BLaER1 (cell line): ENCODE measurements at regions not wholly inside any gene's neighbourhood (a gene's known extent, or its start where the extent isn't known, plus 50 kb on each side); places are given as distances from the start of the nearest gene placed in this dataset.

Source experiments
- H3K27ac ChIP-seq: shearing (Covaris generic); formaldehyde crosslinking; 2 replicates; pipeline ENCODE4 v1.8.1; 2022
- H3K27me3 ChIP-seq: shearing (Covaris generic); formaldehyde crosslinking; 2 replicates; pipeline ENCODE4 v1.8.1; 2022
- H3K36me3 ChIP-seq: shearing (Covaris generic); formaldehyde crosslinking; 2 replicates; pipeline ENCODE4 v1.8.1; 2022
- H3K4me1 ChIP-seq: shearing (Covaris generic); formaldehyde crosslinking; 2 replicates; pipeline ENCODE4 v1.8.1; 2022
- H3K4me2 ChIP-seq: shearing (Covaris generic); formaldehyde crosslinking; 2 replicates; pipeline ENCODE4 v1.8.1; 2022
- H3K4me3 ChIP-seq: shearing (Covaris generic); formaldehyde crosslinking; 2 replicates; pipeline ENCODE4 v1.8.1; 2022
- H3K9ac ChIP-seq: shearing (Covaris generic); formaldehyde crosslinking; 2 replicates; pipeline ENCODE4 v1.8.1; 2022
- H3K9me3 ChIP-seq: shearing (Covaris generic); formaldehyde crosslinking; 2 replicates; pipeline ENCODE4 v1.8.1; 2022
- H4K20me1 ChIP-seq: shearing (Covaris generic); formaldehyde crosslinking; 2 replicates; pipeline ENCODE4 v1.8.1; 2022
- Cebpa-rat ChIP-seq: shearing (Covaris generic); IDR thresholded peaks from 2 replicates; pipeline ENCODE4 v1.8.1; 2022

DNA sequence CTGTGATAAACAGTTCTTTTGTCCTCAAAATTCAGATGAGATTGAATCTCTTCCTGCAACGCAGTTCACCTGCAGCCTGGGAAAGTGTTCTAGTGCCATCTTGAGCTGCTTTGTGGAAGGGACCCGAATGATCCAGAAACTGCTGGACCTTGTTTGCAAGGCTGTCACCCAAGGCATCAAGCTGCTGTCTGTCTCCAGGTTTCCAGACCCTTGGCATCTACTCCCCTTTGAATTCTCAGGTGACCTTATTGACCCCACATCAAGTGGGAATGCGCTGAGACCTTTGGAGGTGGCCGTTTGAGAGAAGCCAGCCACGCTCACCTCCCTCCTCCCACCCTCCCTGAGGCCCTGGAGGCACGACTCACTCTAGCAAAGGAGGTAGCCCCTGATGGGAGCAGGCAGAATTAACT, 112.5 kb downstream of the EDN3 start:
- Histone ChIP-seq H3K36me3 (no peaks in the 10 kb centered on the region), H3K27me3 (no peaks in the 10 kb centered on the region), H3K4me3 (no peak overlapping the region), H3K9ac (no peak overlapping the region; the same call in 1 of the 2 replicates), H3K4me2 (no peak overlapping the region), H3K9me3 (no peaks in the 10 kb centered on the region), H3K27ac (no peak overlapping the region), H4K20me1 (no peaks in the 10 kb centered on the region), H3K4me1 (no peaks in the 10 kb centered on the region)
- no peak for TF ChIP-seq Cebpa-rat

- Histone ChIP-seq H3K27me3 (no peaks in the 10 kb centered on the region), H3K4me3 (no peak overlapping the region), H3K4me2 (no peak overlapping the region), H3K9me3 (no peaks in the 10 kb centered on the region), H3K27ac (no peak overlapping the region), H3K9ac (no peak overlapping the region; the same call in 1 of the 2 replicates), H3K4me1 (no peaks in the 10 kb centered on the region), H3K36me3 (no peaks in the 10 kb centered on the region), H4K20me1 (no peaks in the 10 kb centered on the region)
- no peak for TF ChIP-seq Cebpa-rat
These were observed 113.0 kb downstream of the EDN3 start for GRCh38 chr20:59413326-59413865.

DNA sequence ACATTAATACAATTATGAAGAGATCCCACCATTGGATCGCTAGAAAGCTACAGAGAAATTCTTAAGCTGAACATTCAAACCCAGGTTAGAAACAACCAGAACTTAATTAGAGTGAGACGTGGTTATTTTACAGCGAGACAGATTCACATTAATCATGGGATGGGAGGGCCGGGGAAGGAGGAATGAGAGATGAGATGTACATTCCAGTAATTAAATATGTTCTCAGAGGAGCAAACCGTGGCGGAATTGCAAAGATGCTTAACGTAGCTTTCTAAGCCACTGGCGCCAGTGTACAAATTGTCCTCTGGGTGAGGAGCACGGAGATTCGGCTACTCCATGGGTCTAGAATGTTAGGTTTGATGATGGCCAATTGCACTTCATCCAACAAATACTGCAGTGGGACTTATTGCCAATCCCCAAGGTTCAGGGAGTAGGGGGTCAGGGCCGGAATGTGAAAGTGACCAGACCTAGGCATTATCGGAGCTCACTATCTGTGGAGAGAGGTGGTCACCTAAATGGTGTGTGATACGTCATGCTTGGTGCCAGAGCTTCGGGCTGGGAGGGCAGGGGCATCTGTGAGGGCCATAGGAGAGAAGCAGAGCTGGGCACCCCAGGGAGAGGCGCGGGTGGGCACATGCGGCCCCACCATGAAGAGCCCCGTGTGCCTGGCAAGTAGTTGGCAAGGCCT, 114.7 kb downstream of the EDN3 start:
- no peak overlapping the region for H3K9ac ChIP-seq
- no peaks in the 10 kb centered on the region for H3K36me3 ChIP-seq
- no peak overlapping the region for H3K4me3 ChIP-seq
- no peak overlapping the region for H3K4me2 ChIP-seq
- no peaks in the 10 kb centered on the region for H3K27me3 ChIP-seq
- TF ChIP-seq Cebpa-rat = no peak
- H3K27ac ChIP-seq = no peak overlapping the region
- no peaks in the 10 kb centered on the region for H4K20me1 ChIP-seq
- H3K4me1 ChIP-seq = no peaks in the 10 kb centered on the region
- no peaks in the 10 kb centered on the region for H3K9me3 ChIP-seq

DNA sequence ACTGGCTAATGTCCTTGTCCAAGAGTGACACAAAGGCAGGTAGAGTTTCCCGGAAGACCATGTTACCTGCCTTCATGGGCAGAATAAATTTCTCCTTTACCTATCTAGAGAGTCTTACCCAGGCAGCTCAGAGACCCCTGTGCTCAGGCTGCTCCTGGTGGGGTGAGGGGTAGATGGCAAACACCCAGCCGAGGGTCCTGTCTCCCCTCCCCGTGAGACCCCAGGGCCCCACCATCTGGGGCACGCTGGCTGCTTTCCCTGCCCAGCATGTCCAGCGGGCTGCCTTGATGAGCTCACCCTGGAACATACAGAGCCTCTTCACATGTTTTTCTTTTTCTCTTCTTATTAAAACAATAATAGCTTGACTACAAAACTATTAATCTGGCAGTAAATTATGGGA, 116.5 kb downstream of the EDN3 start:
- Histone ChIP-seq H4K20me1 (no peaks in the 10 kb centered on the region), H3K27me3 (no peaks in the 10 kb centered on the region), H3K4me2 (no peak overlapping the region), H3K4me1 (no peaks in the 10 kb centered on the region), H3K36me3 (no peaks in the 10 kb centered on the region), H3K9ac (no peak overlapping the region), H3K4me3 (no peak overlapping the region), H3K9me3 (no peaks in the 10 kb centered on the region), H3K27ac (no peak overlapping the region)
- TF ChIP-seq Cebpa-rat = no peak

- H3K4me2 ChIP-seq = no peak overlapping the region
- H3K4me3 ChIP-seq = no peak overlapping the region
- H3K27ac ChIP-seq = no peak overlapping the region
- TF ChIP-seq Cebpa-rat = no peak
- H3K36me3 ChIP-seq = no peaks in the 10 kb centered on the region
- no peaks in the 10 kb centered on the region for H3K9me3 ChIP-seq
- H3K4me1 ChIP-seq = no peaks in the 10 kb centered on the region
- H4K20me1 ChIP-seq = no peaks in the 10 kb centered on the region
- no peaks in the 10 kb centered on the region for H3K27me3 ChIP-seq
- no peak overlapping the region for H3K9ac ChIP-seq
These were observed 120.7 kb downstream of the EDN3 start for GRCh38 chr20:59421089-59421488.

- H3K27ac ChIP-seq = no peak overlapping the region
- no peaks in the 10 kb centered on the region for H3K4me1 ChIP-seq
- no peak overlapping the region for H3K9ac ChIP-seq
- H4K20me1 ChIP-seq = no peaks in the 10 kb centered on the region
- no peak for TF ChIP-seq Cebpa-rat
- no peaks in the 10 kb centered on the region for H3K27me3 ChIP-seq
- H3K4me3 ChIP-seq = no peak overlapping the region
- no peaks in the 10 kb centered on the region for H3K36me3 ChIP-seq
- no peaks in the 10 kb centered on the region for H3K9me3 ChIP-seq
- no peak overlapping the region for H3K4me2 ChIP-seq
These were observed 121.7 kb downstream of the EDN3 start for GRCh38 chr20:59421920-59422637.

DNA sequence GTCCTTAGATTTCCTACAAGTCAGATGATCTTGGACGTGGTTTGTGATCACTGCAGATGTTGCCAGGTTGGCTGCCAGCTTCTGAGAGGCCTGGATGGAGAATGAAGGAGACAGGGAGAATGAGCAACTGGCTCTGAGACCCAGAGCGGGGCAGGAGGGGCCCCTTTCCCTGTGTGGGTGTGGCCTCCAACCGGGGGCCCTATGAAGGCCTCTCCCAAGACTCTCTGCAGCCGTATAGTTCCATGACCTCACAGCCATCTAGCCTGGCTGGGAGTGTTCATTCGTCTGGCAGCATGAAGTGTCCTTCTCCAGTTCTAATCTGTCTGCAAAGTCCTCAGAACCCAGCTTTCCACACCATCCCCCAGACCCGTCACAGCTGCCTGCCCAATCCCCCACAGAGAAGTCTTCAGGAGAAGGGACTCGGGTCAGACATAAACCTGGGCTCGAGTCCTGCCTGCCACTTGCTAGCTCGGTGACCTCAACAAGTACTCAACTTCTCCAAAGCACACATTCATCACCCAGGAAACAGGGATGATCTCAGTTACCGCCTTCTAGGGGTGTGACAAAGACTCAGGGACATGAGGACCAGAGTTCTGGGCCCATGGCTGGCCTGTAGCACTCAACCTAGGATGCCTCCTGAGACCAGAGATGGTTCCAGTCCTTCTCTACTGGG, 122.6 kb downstream of the EDN3 start:
- no peak overlapping the region for H3K4me3 ChIP-seq
- no peaks in the 10 kb centered on the region for H3K4me1 ChIP-seq
- H3K9ac ChIP-seq = no peak overlapping the region
- H3K9me3 ChIP-seq = no peaks in the 10 kb centered on the region
- no peak overlapping the region for H3K4me2 ChIP-seq
- H3K27ac ChIP-seq = no peak overlapping the region
- H3K27me3 ChIP-seq = no peaks in the 10 kb centered on the region
- no peaks in the 10 kb centered on the region for H4K20me1 ChIP-seq
- TF ChIP-seq Cebpa-rat = no peak
- H3K36me3 ChIP-seq = no peaks in the 10 kb centered on the region

GRCh38 chr20:59424976-59425375, 124.6 kb downstream of the EDN3 start:
- Histone ChIP-seq H3K4me1 (0 out of 2 replicates have a peak, but pooled peaks cover 10% of the 10 kb centered on the region), H3K9me3 (no peaks in the 10 kb centered on the region), H3K4me2 (no peak overlapping the region), H3K36me3 (no peaks in the 10 kb centered on the region), H3K27me3 (no peaks in the 10 kb centered on the region), H3K27ac (no peak overlapping the region), H4K20me1 (no peaks in the 10 kb centered on the region), H3K4me3 (no peak overlapping the region), H3K9ac (no peak overlapping the region)
- no peak for TF ChIP-seq Cebpa-rat

DNA sequence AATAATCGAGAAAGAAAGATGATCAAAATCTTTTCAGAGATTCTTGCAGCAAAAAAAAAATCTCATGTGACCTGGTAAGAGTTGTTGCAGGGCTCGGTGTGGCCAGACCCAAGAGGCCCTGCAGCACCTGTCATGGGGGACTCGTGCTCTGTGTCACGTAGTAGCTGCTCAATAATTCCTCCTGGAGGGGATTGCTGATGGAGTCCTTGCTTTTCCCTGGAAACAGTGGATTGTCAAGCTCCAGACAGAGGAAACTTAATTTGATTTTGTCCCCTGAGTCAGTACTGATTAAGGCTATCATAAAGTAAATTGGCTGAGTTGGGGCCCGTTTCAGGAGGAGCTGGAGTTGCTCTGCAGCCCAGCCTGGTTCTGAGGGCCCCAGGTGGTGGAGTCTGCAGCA, 125.2 kb downstream of the EDN3 start:
- no peaks in the 10 kb centered on the region for H3K9me3 ChIP-seq
- H3K4me1 ChIP-seq = 0 out of 2 replicates have a peak, but pooled peaks cover 10% of the 10 kb centered on the region
- TF ChIP-seq Cebpa-rat = no peak
- H3K4me2 ChIP-seq = no peak overlapping the region
- no peaks in the 10 kb centered on the region for H3K36me3 ChIP-seq
- no peaks in the 10 kb centered on the region for H3K27me3 ChIP-seq
- no peak overlapping the region for H3K4me3 ChIP-seq
- no peak overlapping the region for H3K9ac ChIP-seq
- H4K20me1 ChIP-seq = no peaks in the 10 kb centered on the region
- H3K27ac ChIP-seq = no peak overlapping the region

DNA sequence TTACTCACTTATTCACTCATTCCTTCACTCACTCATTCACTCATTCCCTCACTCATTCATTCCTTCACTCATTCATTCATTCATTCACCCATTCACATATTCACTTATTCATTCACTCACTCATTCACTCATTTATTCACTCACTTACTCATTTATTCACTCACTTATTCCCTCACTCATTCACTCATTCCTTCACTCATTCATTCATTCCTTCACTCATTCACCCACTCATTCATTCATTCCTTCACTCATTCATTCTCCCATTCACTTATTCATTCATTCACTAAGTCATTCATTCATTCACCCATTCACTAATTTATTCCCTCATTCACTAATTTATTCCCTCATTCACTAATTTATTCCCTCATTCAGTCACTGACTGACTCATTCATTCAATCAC, 127.6 kb downstream of the EDN3 start:
- Histone ChIP-seq H4K20me1 (no peaks in the 10 kb centered on the region), H3K9me3 (no peaks in the 10 kb centered on the region), H3K9ac (no peak overlapping the region), H3K27ac (no peak overlapping the region), H3K4me2 (no peak overlapping the region), H3K36me3 (no peaks in the 10 kb centered on the region), H3K4me3 (no peak overlapping the region), H3K27me3 (no peaks in the 10 kb centered on the region), H3K4me1 (0 out of 2 replicates have a peak, but pooled peaks cover 10% of the 10 kb centered on the region)
- no peak for TF ChIP-seq Cebpa-rat
